PC-3 (cell line): ENCODE measurements at regions not wholly inside any gene's neighbourhood (a gene's known extent, or its start where the extent isn't known, plus 50 kb on each side); places are given as distances from the start of the nearest gene placed in this dataset.
A peak's percentile ranks its signal among the peaks of the same experiment; 100 is the strongest.
"Not testable (repeated sequence)": the region's sequence is repeated elsewhere in the genome, so short reads cannot be mapped to it uniquely, and the experiment has no call there.

Source experiments
- ATAC-seq: fragments of 200-7000 bp; cut with Tn5 transposase; 2 replicates; pipeline ENCODE4 v1.9.1; 2020; ENCODE audit warnings: mild to moderate bottlenecking, moderate library complexity
- BruUV-seq: library from RNA; stranded (reverse); fragments of 400-500 nt; replicated peaks from 2 replicates; lab custom pipeline; 2021; lab: Mats Ljungman, UMichigan
- CTCF ChIA-PET: fragments of 300-600 bp; sonication (Branson Sonifier 250); formaldehyde crosslinking; loops from one replicate; lab custom pipeline; 2022; ENCODE audit warnings: antibody characterized with exemption; lab: Charles Lee
- POLR2A ChIA-PET: fragments of 300-600 bp; sonication (Branson Sonifier 250); formaldehyde crosslinking; loops from one replicate; lab custom pipeline; 2022; ENCODE audit warnings: antibody characterized with exemption; ENCODE audit not compliant: unreplicated experiment; lab: Charles Lee
- DNase-seq: peaks from one replicate; pipeline ENCODE4 v3.0.0-alpha.2; 2015
- H2AFZ ChIP-seq: fragments of 300-600 bp; sonication (generic); 2 replicates; pipeline ENCODE4 v1.6.0; 2016; ENCODE audit warnings: antibody characterized with exemption, low read length
- H3F3A ChIP-seq: fragments of 300-600 bp; sonication (generic); one replicate; pipeline ENCODE4 v1.6.0; 2017; ENCODE audit warnings: antibody characterized with exemption, low read length, control low read depth, mild to moderate bottlenecking; ENCODE audit not compliant: unreplicated experiment
- H3K27ac ChIP-seq: fragments of 300-600 bp; sonication (generic); 2 replicates; pipeline ENCODE4 v1.5.1; 2016; ENCODE audit warnings: mild to moderate bottlenecking, low read length
- H3K27me3 ChIP-seq: fragments of 300-600 bp; sonication (generic); 2 replicates; pipeline ENCODE4 v1.6.1; 2016; ENCODE audit warnings: low read length, mixed read lengths
- H3K36me3 ChIP-seq: fragments of 300-600 bp; sonication (generic); 2 replicates; pipeline ENCODE4 v1.6.1; 2016; ENCODE audit warnings: low read depth, mixed run types, low read length, mixed read lengths
- H3K4me1 ChIP-seq: fragments of 300-600 bp; sonication (generic); 2 replicates; pipeline ENCODE4 v1.5.1; 2016; ENCODE audit warnings: low read length; ENCODE audit not compliant: insufficient read depth
- H3K4me2 ChIP-seq: fragments of 300-600 bp; sonication (generic); 2 replicates; pipeline ENCODE4 v1.6.0; 2016; ENCODE audit warnings: low read length
- H3K4me3 ChIP-seq: fragments of 300-600 bp; sonication (generic); 2 replicates; pipeline ENCODE4 v1.5.1; 2016; ENCODE audit warnings: mild to moderate bottlenecking, low read length, mixed read lengths
- H3K79me2 ChIP-seq: fragments of 300-600 bp; sonication (generic); 2 replicates; pipeline ENCODE4 v1.6.1; 2017; ENCODE audit warnings: low read length, mixed read lengths
- H3K9ac ChIP-seq: fragments of 300-600 bp; sonication (generic); 2 replicates; pipeline ENCODE4 v1.6.0; 2016; ENCODE audit warnings: mild to moderate bottlenecking, low read length
- H3K9me2 ChIP-seq: fragments of 300-600 bp; sonication (generic); replicated peaks from 2 replicates; pipeline ENCODE4 v1.6.1; 2016; ENCODE audit warnings: mixed run types, low read length, mixed read lengths
- H3K9me3 ChIP-seq: fragments of 300-600 bp; sonication (generic); 2 replicates; pipeline ENCODE4 v1.6.1; 2016; ENCODE audit warnings: low read length, mixed read lengths
- H4K20me1 ChIP-seq: fragments of 300-600 bp; sonication (generic); 2 replicates; pipeline ENCODE4 v1.6.1; 2016; ENCODE audit warnings: low read length, mixed read lengths
- EZH2 ChIP-seq: fragments of 300-600 bp; sonication (generic); IDR thresholded peaks from one replicate; pipeline ENCODE4 v1.6.1; 2017; ENCODE audit warnings: antibody characterized with exemption, mild to moderate bottlenecking, low read length; ENCODE audit not compliant: unreplicated experiment
- EZH2phosphoT487 ChIP-seq: fragments of 300-600 bp; sonication (generic); IDR thresholded peaks from 2 replicates; pipeline ENCODE4 v1.6.1; 2018; ENCODE audit warnings: mild to moderate bottlenecking, antibody characterized with exemption, low read length, borderline replicate concordance
- intact Hi-C: fragments of 100-400 bp; cut with micrococcal nuclease; formaldehyde crosslinking; loops from 2 replicates; pipeline ENCODE4 v1.9.0; 2023
- TF ChIP-seq, protein P1 (sequence below): fragments of 300-600 bp; sonication (generic); conservative IDR thresholded peaks from 2 replicates; pipeline ENCODE4 v1.5.1; 2017; ENCODE audit warnings: antibody characterized with exemption, low read depth, mild to moderate bottlenecking, low read length

- H4K20me1 ChIP-seq, H3F3A ChIP-seq, H3K4me1 ChIP-seq, H3K9me2 ChIP-seq, H3K9me3 ChIP-seq, POLR2A ChIA-PET, intact Hi-C loops, H3K9ac ChIP-seq, H3K36me3 ChIP-seq, BruUV-seq, H3K27ac ChIP-seq, H3K79me2 ChIP-seq, H3K27me3 ChIP-seq: not testable (repeated sequence)
- Histone ChIP-seq H2AFZ (peak overlapping the region; percentile 58), H3K4me2 (peak overlapping the region; percentile 62; the same call in 1 of the 2 replicates), H3K4me3 (peak overlapping the region; percentile 20; the same call in 1 of the 2 replicates)
- DNase-seq = peak; percentile 82
- TF ChIP-seq, protein P1, sequence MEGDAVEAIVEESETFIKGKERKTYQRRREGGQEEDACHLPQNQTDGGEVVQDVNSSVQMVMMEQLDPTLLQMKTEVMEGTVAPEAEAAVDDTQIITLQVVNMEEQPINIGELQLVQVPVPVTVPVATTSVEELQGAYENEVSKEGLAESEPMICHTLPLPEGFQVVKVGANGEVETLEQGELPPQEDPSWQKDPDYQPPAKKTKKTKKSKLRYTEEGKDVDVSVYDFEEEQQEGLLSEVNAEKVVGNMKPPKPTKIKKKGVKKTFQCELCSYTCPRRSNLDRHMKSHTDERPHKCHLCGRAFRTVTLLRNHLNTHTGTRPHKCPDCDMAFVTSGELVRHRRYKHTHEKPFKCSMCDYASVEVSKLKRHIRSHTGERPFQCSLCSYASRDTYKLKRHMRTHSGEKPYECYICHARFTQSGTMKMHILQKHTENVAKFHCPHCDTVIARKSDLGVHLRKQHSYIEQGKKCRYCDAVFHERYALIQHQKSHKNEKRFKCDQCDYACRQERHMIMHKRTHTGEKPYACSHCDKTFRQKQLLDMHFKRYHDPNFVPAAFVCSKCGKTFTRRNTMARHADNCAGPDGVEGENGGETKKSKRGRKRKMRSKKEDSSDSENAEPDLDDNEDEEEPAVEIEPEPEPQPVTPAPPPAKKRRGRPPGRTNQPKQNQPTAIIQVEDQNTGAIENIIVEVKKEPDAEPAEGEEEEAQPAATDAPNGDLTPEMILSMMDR = peak; percentile 88
- ATAC-seq = peak; percentile 97
- CTCF ChIA-PET = interaction anchor here (0.7 kb wide), 1 partner anchor 50 kb away, joined by 3 read pairs; no protein-coding TSS in a partner anchor
Observed at GRCh38 chr9:135412315-135413085, 67.1 kb upstream of the PPP1R26 start.

- no peaks in the 10 kb centered on the region for H3K27me3 ChIP-seq
- no peaks in the 10 kb centered on the region for H3K36me3 ChIP-seq
- H3K9me2 ChIP-seq = no peaks in the 10 kb centered on the region
- ChIA-PET CTCF (interaction anchor here (0.7 kb wide), 1 partner anchor 50 kb away, joined by 3 read pairs; no protein-coding TSS in a partner anchor), POLR2A (no interaction called here)
- H4K20me1 ChIP-seq = no peaks in the 10 kb centered on the region
- H3K9me3 ChIP-seq = no peaks in the 10 kb centered on the region
- peak overlapping the region; percentile 58 for H2AFZ ChIP-seq
- ATAC-seq (no peak), DNase-seq (no peak)
- peak overlapping the region; percentile 20; the same call in 1 of the 2 replicates for H3K4me3 ChIP-seq
- no peak overlapping the region for H3K27ac ChIP-seq
- BruUV-seq = no TSS peak
- H3K4me2 ChIP-seq = peak overlapping the region; percentile 62; the same call in 1 of the 2 replicates
- H3K79me2 ChIP-seq = no peaks in the 10 kb centered on the region
- no peaks in the 10 kb centered on the region for H3F3A ChIP-seq
- intact Hi-C loops = no loop called here
- TF ChIP-seq EZH2phosphoT487 = no peak
- no peak for TF ChIP-seq EZH2
- TF ChIP-seq, protein P1 = no peak
- no peaks in the 10 kb centered on the region for H3K4me1 ChIP-seq
- no peak overlapping the region for H3K9ac ChIP-seq
Observed at GRCh38 chr9:135413086-135413375, 66.6 kb upstream of the PPP1R26 start.

GRCh38 chr9:135413461-135413860 is 66.1 kb upstream of the PPP1R26 start:
- H3K4me3 ChIP-seq = no peak overlapping the region
- H3K9ac ChIP-seq = no peak overlapping the region
- no TSS peak for BruUV-seq
- no peaks in the 10 kb centered on the region for H4K20me1 ChIP-seq
- H3K9me2 ChIP-seq = no peaks in the 10 kb centered on the region
- intact Hi-C loops = no loop called here
- no peaks in the 10 kb centered on the region for H3F3A ChIP-seq
- no peak overlapping the region for H3K4me2 ChIP-seq
- H2AFZ ChIP-seq = no peak overlapping the region
- no peaks in the 10 kb centered on the region for H3K36me3 ChIP-seq
- no peaks in the 10 kb centered on the region for H3K4me1 ChIP-seq
- ATAC-seq (no peak), DNase-seq (no peak)
- CTCF ChIA-PET = no interaction called here
- POLR2A ChIA-PET = no interaction called here
- H3K79me2 ChIP-seq = no peaks in the 10 kb centered on the region
- no peak overlapping the region for H3K27ac ChIP-seq
- H3K9me3 ChIP-seq = no peaks in the 10 kb centered on the region
- no peaks in the 10 kb centered on the region for H3K27me3 ChIP-seq
- no peak for TF ChIP-seq EZH2
- TF ChIP-seq, protein P1 = no peak
- no peak for TF ChIP-seq EZH2phosphoT487
